Activated T-helper 1 cell treated with anti-CD3 and anti-CD28 coated beads, Interleukin-12 subunit alpha, Interleukin-12 subunit beta, Interleukin-2, Interleukin-4 antibody, amounts not matched to agents 30 ng/mL and 10 ng/mL and 1 ng/mL, durations not matched to agents 14 hours and 24 hours and 36 hours (primary cell): ENCODE measurements at regions not wholly inside any gene's neighbourhood (a gene's known extent, or its start where the extent isn't known, plus 50 kb on each side); places are given as distances from the start of the nearest gene placed in this dataset.
"Not testable (repeated sequence)": the region's sequence is repeated elsewhere in the genome, so short reads cannot be mapped to it uniquely, and the experiment has no call there.

Experiments used
- DNase-seq: peaks from one replicate; pipeline ENCODE4 v3.0.0; 2021; ENCODE audit warnings: low spot score
- H3K27ac Mint-ChIP-seq: one replicate; pipeline ENCODE4 v1.8.0; 2021; ENCODE audit warnings: mild to moderate bottlenecking, mixed read lengths
- H3K27me3 Mint-ChIP-seq: one replicate; pipeline ENCODE4 v1.8.0; 2022; ENCODE audit warnings: mild to moderate bottlenecking, moderate library complexity, mixed read lengths; ENCODE audit not compliant: insufficient read depth
- H3K36me3 Mint-ChIP-seq: one replicate; pipeline ENCODE4 v1.8.0; 2021; ENCODE audit warnings: low read depth, mixed read lengths
- H3K4me1 Mint-ChIP-seq: one replicate; pipeline ENCODE4 v1.8.0; 2021; ENCODE audit warnings: low read depth, mixed read lengths
- H3K4me3 Mint-ChIP-seq: one replicate; pipeline ENCODE4 v1.8.0; 2021; ENCODE audit warnings: mild to moderate bottlenecking, moderate library complexity, mixed read lengths
- H3K9me3 Mint-ChIP-seq: one replicate; pipeline ENCODE4 v1.8.0; 2021; ENCODE audit warnings: mixed read lengths
- intact Hi-C: fragments of 100-400 bp; cut with micrococcal nuclease; formaldehyde crosslinking; loops from one replicate; pipeline ENCODE4 v1.15.1; 2024

DNA sequence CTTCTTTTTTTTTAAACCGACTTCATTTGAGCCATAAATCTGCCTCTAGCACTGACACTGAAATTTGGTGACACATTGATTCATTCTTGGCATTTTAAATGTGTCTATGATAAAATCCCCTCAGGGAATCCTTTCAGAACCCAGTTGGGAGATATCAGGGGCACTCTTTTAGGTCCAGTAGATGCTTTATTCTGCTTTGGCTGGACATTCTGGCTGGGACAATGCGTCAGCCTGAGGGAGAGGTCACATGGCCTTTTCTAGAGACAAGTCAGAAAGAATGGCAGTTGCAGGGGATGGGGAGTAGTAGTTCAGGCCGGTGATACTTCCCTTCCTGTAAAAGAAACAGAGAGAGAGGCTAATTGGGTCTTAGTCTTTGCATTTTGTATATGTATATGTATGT is 63.1 kb downstream of the TRIM43 start:
- H3K27ac Mint-ChIP-seq, DNase-seq, H3K36me3 Mint-ChIP-seq, H3K4me3 Mint-ChIP-seq, H3K27me3 Mint-ChIP-seq, H3K9me3 Mint-ChIP-seq, intact Hi-C loops, H3K4me1 Mint-ChIP-seq: not testable (repeated sequence)

- intact Hi-C loops, H3K9me3 Mint-ChIP-seq, H3K27ac Mint-ChIP-seq, H3K27me3 Mint-ChIP-seq, DNase-seq, H3K4me1 Mint-ChIP-seq, H3K36me3 Mint-ChIP-seq, H3K4me3 Mint-ChIP-seq: not testable (repeated sequence)
Observed at GRCh38 chr2:95656553-95656952, 64.8 kb downstream of the TRIM43 start.

DNA sequence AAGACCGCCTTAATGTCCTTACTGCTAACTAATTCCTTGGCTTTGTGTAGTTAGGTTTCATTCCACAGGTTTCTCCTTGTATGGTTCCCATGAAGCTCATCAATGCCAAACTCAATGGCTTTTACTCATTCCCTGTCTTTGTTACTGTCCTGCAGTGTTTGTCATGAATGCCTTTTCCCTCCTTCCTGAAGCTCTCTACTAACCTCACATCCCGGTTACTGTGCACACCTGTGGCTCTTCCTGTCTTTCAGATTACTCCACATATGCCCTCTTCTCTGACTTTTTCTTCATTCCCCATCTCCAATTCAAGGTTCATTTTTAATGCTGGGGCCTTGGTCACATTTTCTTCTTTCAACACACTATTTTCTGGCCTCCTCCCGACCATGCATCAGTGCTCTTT is 66.1 kb downstream of the TRIM43 start:
- H3K9me3 Mint-ChIP-seq, H3K27ac Mint-ChIP-seq, intact Hi-C loops, H3K4me3 Mint-ChIP-seq, H3K27me3 Mint-ChIP-seq, DNase-seq, H3K4me1 Mint-ChIP-seq, H3K36me3 Mint-ChIP-seq: not testable (repeated sequence)

- intact Hi-C loops: not testable (repeated sequence)
Observed at GRCh38 chr2:95660766-95661562, 69.2 kb downstream of the TRIM43 start.

GRCh38 chr2:95663471-95664441 is 72.0 kb downstream of the TRIM43 start:
- H3K36me3 Mint-ChIP-seq, H3K27ac Mint-ChIP-seq, H3K27me3 Mint-ChIP-seq, H3K9me3 Mint-ChIP-seq, intact Hi-C loops, H3K4me3 Mint-ChIP-seq, H3K4me1 Mint-ChIP-seq, DNase-seq: not testable (repeated sequence)

More at GRCh38 chr2:95660766-95661562, 69.2 kb downstream of the TRIM43 start:
- not testable (repeated sequence) for H3K27me3 Mint-ChIP-seq, H3K4me1 Mint-ChIP-seq, H3K36me3 Mint-ChIP-seq, H3K4me3 Mint-ChIP-seq, DNase-seq, H3K9me3 Mint-ChIP-seq, H3K27ac Mint-ChIP-seq

DNA sequence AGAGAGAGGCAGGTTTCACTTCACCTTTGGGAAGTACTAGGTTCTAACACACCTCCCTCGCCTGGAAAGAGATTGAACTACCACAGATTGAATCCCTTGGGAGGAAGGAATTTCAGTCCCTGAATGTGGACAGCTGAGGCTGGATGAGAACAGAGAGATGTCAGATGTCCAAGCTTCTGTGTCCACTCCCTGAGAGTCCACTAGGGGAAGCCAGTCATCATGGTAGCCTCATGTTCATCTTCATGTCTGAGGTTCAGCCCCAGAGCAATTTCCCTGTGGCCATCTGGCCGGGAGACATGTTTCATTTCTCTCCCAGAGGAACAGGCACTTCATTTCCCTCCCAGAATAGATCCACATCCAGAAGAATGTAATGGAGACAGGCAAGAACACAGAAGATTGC is 74.8 kb downstream of the TRIM43 start:
- H3K27ac Mint-ChIP-seq, intact Hi-C loops, H3K4me1 Mint-ChIP-seq: not testable (repeated sequence)

DNA sequence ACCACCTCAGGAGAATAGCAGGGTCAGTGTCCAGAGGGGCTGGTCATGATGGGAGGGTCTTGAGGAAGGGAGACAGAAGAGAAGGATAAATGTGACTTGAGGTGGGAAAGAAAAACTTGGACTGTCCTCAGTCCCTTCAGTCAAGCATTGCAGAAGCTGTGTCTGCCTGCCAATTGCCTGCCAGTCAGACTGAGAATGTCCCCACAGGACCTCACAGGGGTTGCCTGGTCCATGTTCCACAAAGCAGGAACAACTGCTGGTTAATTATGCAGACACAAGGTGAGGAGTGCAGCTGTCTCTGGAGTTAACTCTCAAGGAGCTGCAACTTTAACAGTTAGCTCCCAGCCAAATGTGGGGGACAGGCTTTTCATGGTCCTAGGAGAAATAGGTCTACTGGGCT is 75.7 kb downstream of the TRIM43 start:
- intact Hi-C loops: no loop called here
- Mint-ChIP-seq H3K4me3 (no peak overlapping the region), H3K9me3 (no peaks in the 10 kb centered on the region), H3K27me3 (peaks cover 10% of the 10 kb centered on the region), H3K36me3 (no peaks in the 10 kb centered on the region), H3K27ac (no peak overlapping the region), H3K4me1 (no peaks in the 10 kb centered on the region)
- no peak for DNase-seq

More for the DNA sequence above, 74.8 kb downstream of the TRIM43 start:
- not testable (repeated sequence) for H3K9me3 Mint-ChIP-seq, H3K4me3 Mint-ChIP-seq, DNase-seq, H3K36me3 Mint-ChIP-seq
- peaks cover 10% of the 10 kb centered on the region for H3K27me3 Mint-ChIP-seq

DNA sequence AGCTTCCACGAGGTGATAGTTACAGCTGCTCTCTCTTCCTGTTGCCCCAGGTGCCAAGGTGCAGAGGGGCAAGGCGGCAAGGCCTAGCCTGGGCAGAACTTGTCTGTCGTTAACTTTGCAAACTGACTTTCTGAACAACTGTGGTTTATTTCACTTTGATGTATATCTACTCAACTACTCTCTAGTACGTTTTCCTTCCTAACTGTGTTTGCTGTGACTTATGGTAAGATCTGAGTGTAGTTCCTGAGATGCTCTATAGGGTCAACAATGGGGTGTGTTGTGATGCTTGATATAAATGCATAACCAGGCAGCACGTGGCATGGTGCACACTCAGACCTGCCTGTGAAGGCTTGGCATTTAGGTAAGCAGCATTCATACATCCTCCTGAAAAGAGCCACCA is 77.1 kb downstream of the TRIM43 start:
- H3K9me3 Mint-ChIP-seq, H3K4me3 Mint-ChIP-seq, DNase-seq, H3K36me3 Mint-ChIP-seq, intact Hi-C loops, H3K4me1 Mint-ChIP-seq, H3K27ac Mint-ChIP-seq: not testable (repeated sequence)
- peaks cover 13% of the 10 kb centered on the region for H3K27me3 Mint-ChIP-seq

DNA sequence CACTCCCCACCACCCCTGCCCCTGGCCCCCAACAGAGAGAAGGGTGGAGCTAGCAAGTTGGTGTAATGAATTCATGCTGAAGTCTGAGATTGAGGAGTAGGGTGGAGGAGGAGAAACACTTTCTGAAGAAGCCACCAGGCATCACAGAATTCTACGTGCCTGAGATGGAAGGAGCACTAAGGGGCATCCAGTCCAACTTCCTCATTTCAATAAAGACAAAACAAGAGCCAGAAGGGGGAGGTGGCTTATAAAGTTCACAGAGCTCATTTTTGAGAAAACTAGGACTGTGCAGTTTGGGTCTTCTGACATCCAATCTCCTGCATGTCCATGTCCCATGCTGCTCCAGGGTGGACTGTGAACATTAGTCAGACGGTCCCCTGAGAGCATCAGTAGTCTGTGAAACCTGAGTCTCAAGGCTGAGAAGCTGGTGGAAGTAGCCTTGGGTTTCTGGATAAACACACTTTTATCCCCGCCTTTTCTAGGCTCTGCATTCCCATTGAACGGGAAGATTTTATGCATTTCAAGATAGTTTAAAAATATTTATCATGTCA is 77.7 kb downstream of the TRIM43 start:
- H3K9me3 Mint-ChIP-seq: no peaks in the 10 kb centered on the region

GRCh38 chr2:95670167-95670566 is 78.4 kb downstream of the TRIM43 start:
- no peak overlapping the region for H3K4me3 Mint-ChIP-seq
- intact Hi-C loops: no loop called here
- DNase-seq: no peak

More for the DNA sequence above, 77.7 kb downstream of the TRIM43 start:
- intact Hi-C loops: no loop called here
- Mint-ChIP-seq H3K27me3 (peaks cover 12% of the 10 kb centered on the region), H3K36me3 (no peaks in the 10 kb centered on the region), H3K4me3 (no peak overlapping the region), H3K27ac (no peak overlapping the region), H3K4me1 (no peaks in the 10 kb centered on the region)
- no peak for DNase-seq

GRCh38 chr2:95670686-95671085 is 78.9 kb downstream of the TRIM43 start:
- H3K9me3 Mint-ChIP-seq: no peaks in the 10 kb centered on the region
- DNase-seq: no peak
- no peak overlapping the region for H3K4me3 Mint-ChIP-seq
- intact Hi-C loops: no loop called here
- H3K36me3 Mint-ChIP-seq: no peaks in the 10 kb centered on the region
- H3K27me3 Mint-ChIP-seq: peaks cover 11% of the 10 kb centered on the region
- H3K27ac Mint-ChIP-seq: no peak overlapping the region
- H3K4me1 Mint-ChIP-seq: no peaks in the 10 kb centered on the region

More at GRCh38 chr2:95670167-95670566, 78.4 kb downstream of the TRIM43 start:
- Mint-ChIP-seq H3K27ac (no peak overlapping the region), H3K4me1 (no peaks in the 10 kb centered on the region), H3K9me3 (no peaks in the 10 kb centered on the region), H3K36me3 (no peaks in the 10 kb centered on the region), H3K27me3 (peaks cover 11% of the 10 kb centered on the region)

DNA sequence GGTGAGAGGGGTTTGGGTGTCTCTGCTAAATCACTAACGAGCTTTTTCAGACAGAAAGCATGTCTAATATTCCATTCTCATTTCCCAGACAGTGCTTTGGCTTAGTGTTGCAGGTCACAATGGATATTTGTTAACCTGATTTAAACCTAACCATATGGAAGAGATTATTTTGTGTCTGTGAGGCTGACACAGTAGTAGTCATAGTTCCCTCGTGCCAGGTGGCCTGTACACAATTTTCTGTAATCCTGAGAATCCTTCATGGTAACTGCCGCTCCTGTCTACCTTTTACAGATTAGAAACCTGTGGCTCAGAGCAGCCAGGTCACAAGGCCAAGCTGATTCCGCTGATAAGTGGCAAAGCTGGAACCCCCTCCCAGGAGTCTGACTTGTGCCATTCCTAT is 79.4 kb downstream of the TRIM43 start:
- H3K4me3 Mint-ChIP-seq, H3K27me3 Mint-ChIP-seq, DNase-seq, intact Hi-C loops, H3K9me3 Mint-ChIP-seq, H3K36me3 Mint-ChIP-seq, H3K4me1 Mint-ChIP-seq, H3K27ac Mint-ChIP-seq: not testable (repeated sequence)

DNA sequence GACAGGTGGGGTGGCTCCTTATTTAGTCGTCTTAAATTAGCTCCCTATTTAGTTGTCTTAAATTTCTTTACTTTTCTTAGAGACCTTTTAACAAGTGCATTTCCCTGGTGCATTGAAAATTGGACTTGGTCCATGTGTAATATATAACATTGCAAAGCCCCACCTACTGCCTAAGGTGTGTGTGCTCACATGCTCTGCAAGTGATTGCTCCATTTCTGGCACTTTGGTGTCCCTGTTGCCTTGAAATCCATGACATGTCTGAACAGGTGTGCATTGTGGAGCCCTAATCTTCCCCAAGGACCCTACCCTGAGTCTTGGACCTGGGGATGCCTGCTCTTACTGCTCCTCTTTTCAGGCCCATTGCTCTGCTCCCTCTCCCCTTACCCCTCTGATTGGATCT is 80.2 kb downstream of the TRIM43 start:
- H3K9me3 Mint-ChIP-seq, H3K4me1 Mint-ChIP-seq, H3K4me3 Mint-ChIP-seq, H3K27ac Mint-ChIP-seq, intact Hi-C loops, H3K27me3 Mint-ChIP-seq, DNase-seq, H3K36me3 Mint-ChIP-seq: not testable (repeated sequence)
